ENCODE measurements at regions not wholly inside any gene's neighbourhood (a gene's known extent, or its start where the extent isn't known, plus 50 kb on each side); places are given as distances from the start of the nearest gene placed in this dataset.

GRCh38 chr14:105861985-105862465 is 335.6 kb downstream of the TMEM121 start:
- WGBS, 2 experiments (ENCODE audit: extremely low coverage in 1 of 2, insufficient coverage in 1 of 2, insufficient read length in 1 of 2, insufficient replicate concordance in 2 of 2, low coverage in 1 of 2, low lambda C conversion rate in 2 of 2, missing lambda C conversion rate in 1 of 2) = 87% methylated on average over 11 of the region's 11 CpGs; no CpG with 5 or more reads in 1 of the 2 experiments
- peaks cover 0 to 6% (median 0%) of the 10 kb centered on the region in 4 experiments; a peak in 1 of 8 replicates for H3K36me3 ChIP-seq (ENCODE audit: control insufficient read depth in 2 of 4, insufficient read depth in 4 of 4, low read length in 3 of 4)
- H3K4me2 ChIP-seq (ENCODE audit: insufficient read depth in 1 of 2, low read depth in 2 of 2, low read length in 2 of 2) = no peak overlapping the region
- no peak overlapping the region for H3K56ac ChIP-seq (replicated peaks; ENCODE audit: insufficient read length, low read depth, low read length)
- H2BK120ac ChIP-seq (replicated peaks; ENCODE audit: low read depth, low read length) = no peak overlapping the region
- H3K79me1 ChIP-seq (ENCODE audit: low read depth, low read length) = no peaks in the 10 kb centered on the region
- no peak overlapping the region for H4K91ac ChIP-seq (replicated peaks; ENCODE audit: insufficient read length, low read length)
- H2BK5ac ChIP-seq (ENCODE audit: low read depth, low read length) = no peak overlapping the region
- ChIA-PET POLR2A (ENCODE audit: partially characterized antibody) (no interaction called here), CTCF (ENCODE audit: partially characterized antibody) (no interaction called here)
- no peak overlapping the region for H3K4ac ChIP-seq (replicated peaks; ENCODE audit: insufficient read length, low read depth, low read length)
- H2AFZ ChIP-seq (ENCODE audit: low read length) = no peak overlapping the region
- H3K27me3 ChIP-seq (replicated peaks in 1 of 4; ENCODE audit: control insufficient read depth in 3 of 4, extremely low read depth in 1 of 4, insufficient read depth in 3 of 4, low read length in 3 of 4) = no peaks in the 10 kb centered on the region; a peak in 2 of 7 replicates
- no peak overlapping the region for H3K4me3 ChIP-seq (ENCODE audit: extremely low read depth in 1 of 4, insufficient read depth in 2 of 4, low read depth in 3 of 4, low read length in 4 of 4)
- no peak overlapping the region for H2BK15ac ChIP-seq (ENCODE audit: low read length)
- no peak overlapping the region for H3K27ac ChIP-seq (ENCODE audit: low read depth, low read length)
- no peak overlapping the region for H3K23ac ChIP-seq (ENCODE audit: insufficient read length)
- no peaks in the 10 kb centered on the region for H3K79me2 ChIP-seq (ENCODE audit: control insufficient read depth in 1 of 2, insufficient read depth in 2 of 2, low read length in 2 of 2)
- no peak overlapping the region for H2AK5ac ChIP-seq (ENCODE audit: low read depth, low read length)
- H4K20me1 ChIP-seq (replicated peaks in 1 of 2; ENCODE audit: control insufficient read depth in 1 of 2, insufficient read depth in 2 of 2, low read length in 2 of 2) = no peaks in the 10 kb centered on the region
- H3K4me1 ChIP-seq (replicated peaks in 1 of 4; ENCODE audit: control insufficient read depth in 3 of 4, insufficient read depth in 4 of 4, low read length in 3 of 4) = no peaks in the 10 kb centered on the region
- no peak overlapping the region for H3K14ac ChIP-seq (ENCODE audit: insufficient read length)
- H3K9me3 ChIP-seq (ENCODE audit: insufficient read depth in 2 of 2, low read depth in 1 of 2, low read length in 1 of 2) = peaks cover 77 to 95% of the 10 kb centered on the region in 2 experiments
- H2BK20ac ChIP-seq (ENCODE audit: low read length) = no peak overlapping the region
- no peak overlapping the region for H4K8ac ChIP-seq (ENCODE audit: extremely low read depth, insufficient read depth, low read length)
- DNase-seq (ENCODE audit: low read depth in 1 of 2, low spot score in 2 of 2) = no peak
- no peaks in the 10 kb centered on the region for H3K23me2 ChIP-seq (ENCODE audit: low read depth, low read length)
- no peak overlapping the region for H3K9ac ChIP-seq (replicated peaks in 1 of 4; ENCODE audit: extremely low read depth in 1 of 4, low read depth in 3 of 4, low read length in 3 of 4)
- H4K5ac ChIP-seq (ENCODE audit: insufficient read length, low read depth, low read length) = no peak overlapping the region
- no peak overlapping the region for H3K18ac ChIP-seq (ENCODE audit: extremely low read depth, low read length)
- H2BK12ac ChIP-seq (ENCODE audit: low read depth, low read length) = no peak overlapping the region
- FAIRE-seq = no peak

Measured in H1 (cell line).